Stimulated activated CD4-positive, alpha-beta T cell treated with anti-CD3 and anti-CD28 coated beads, TNF-alpha, amount 100 ng/mL, for 48 hours (primary cell): ENCODE measurements at regions not wholly inside any gene's neighbourhood (a gene's known extent, or its start where the extent isn't known, plus 50 kb on each side); places are given as distances from the start of the nearest gene placed in this dataset.
"Not testable (repeated sequence)": the region's sequence is repeated elsewhere in the genome, so short reads cannot be mapped to it uniquely, and the experiment has no call there.

Source experiments
- DNase-seq, 3 donors: peaks; one replicate each; pipeline ENCODE4 v3.0.0-alpha.2; 2020; ENCODE audit warnings: low read depth in 3 of 3

GRCh38 chr15:70375586-70375985, 277.9 kb upstream of the TLE3 start:
- DNase-seq: no peak

GRCh38 chr15:70375006-70375431, 277.3 kb upstream of the TLE3 start:
- no peak for DNase-seq

- no peak for DNase-seq
Measured at GRCh38 chr15:70374096-70374495, 276.4 kb upstream of the TLE3 start.

DNA sequence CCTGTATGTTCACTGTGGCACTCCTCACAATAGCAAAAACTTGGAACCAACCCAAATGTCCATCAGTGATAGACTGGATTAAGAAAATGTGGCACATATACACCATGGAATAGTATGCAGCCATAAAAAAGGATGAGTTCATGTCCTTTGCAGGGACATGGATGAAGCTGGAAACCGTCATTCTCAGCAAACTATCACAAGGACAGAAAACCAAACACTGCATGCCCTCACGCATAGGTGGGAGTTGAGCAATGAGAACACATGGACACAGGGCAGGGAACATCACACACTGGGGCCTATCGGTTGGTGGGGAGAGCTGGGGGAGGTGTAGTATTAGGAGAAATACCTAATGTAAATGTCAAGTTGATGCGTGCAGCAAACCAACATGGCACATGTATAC, 275.7 kb upstream of the TLE3 start:
- DNase-seq: not testable (repeated sequence)

- DNase-seq: not testable (repeated sequence)
Measured at GRCh38 chr15:70367913-70368705, 270.4 kb upstream of the TLE3 start.

DNA sequence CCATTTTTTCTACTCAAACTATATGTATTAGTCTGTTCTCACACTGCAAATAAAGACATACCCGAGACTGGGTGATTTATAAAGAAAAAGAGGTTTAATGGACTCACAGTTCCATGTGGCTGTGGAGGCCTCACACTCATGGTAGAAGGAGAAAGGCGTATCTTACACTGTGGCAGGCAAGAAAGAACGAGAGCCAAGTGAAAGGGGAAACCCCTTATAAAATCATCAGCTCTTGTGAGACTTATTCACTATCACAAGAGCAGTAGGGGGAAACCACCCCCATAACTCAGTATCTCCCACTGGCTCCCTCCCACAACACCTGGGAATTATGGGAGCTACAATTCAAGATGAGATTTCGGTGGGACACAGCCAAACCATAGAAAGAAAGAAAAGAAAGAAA, 266.3 kb upstream of the TLE3 start:
- not testable (repeated sequence) for DNase-seq

DNA sequence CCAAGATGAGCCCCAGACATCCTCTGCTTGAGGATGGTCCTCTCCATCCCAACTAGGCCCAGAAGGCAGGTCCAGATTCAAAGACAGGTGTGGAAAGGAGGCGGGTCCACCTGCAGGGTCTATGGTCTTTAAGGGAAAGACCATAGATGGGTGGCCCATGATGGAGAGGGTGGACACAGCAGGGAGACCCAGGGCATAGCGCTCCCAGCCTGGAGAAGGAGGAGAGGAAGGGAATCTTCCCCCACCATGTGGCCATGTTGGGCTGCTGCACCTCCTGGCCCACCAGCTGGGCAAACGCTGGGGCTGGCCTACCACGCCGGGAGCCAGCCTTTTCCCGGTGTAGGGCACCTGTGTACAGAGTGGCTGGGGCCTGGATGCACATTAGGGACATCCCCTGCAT, 265.2 kb upstream of the TLE3 start:
- no peak for DNase-seq

DNA sequence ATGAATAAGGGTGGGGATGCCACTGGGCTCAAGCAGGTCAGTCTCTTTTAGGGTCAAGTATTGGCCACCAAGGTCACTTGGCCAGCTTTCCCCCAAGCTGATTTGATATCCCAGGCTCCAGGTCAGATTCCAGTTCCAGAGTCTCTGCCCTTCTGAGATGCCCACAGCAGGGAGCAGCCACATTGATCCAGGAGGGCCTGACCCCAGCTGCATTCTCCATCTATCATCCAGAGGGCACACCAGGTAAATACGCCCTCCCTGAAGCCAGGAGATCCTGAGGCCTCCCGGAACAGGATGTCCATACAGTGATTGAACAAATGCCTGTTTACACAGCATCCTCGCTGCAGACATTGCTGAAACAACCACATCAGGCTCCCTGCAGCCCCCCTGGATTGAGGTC, 264.6 kb upstream of the TLE3 start:
- DNase-seq: no peak

GRCh38 chr15:70361891-70362290, 264.2 kb upstream of the TLE3 start:
- DNase-seq: no peak

- DNase-seq: no peak
Measured at GRCh38 chr15:70361106-70361505, 263.4 kb upstream of the TLE3 start.

GRCh38 chr15:70358871-70359647, 261.3 kb upstream of the TLE3 start:
- no peak for DNase-seq

DNA sequence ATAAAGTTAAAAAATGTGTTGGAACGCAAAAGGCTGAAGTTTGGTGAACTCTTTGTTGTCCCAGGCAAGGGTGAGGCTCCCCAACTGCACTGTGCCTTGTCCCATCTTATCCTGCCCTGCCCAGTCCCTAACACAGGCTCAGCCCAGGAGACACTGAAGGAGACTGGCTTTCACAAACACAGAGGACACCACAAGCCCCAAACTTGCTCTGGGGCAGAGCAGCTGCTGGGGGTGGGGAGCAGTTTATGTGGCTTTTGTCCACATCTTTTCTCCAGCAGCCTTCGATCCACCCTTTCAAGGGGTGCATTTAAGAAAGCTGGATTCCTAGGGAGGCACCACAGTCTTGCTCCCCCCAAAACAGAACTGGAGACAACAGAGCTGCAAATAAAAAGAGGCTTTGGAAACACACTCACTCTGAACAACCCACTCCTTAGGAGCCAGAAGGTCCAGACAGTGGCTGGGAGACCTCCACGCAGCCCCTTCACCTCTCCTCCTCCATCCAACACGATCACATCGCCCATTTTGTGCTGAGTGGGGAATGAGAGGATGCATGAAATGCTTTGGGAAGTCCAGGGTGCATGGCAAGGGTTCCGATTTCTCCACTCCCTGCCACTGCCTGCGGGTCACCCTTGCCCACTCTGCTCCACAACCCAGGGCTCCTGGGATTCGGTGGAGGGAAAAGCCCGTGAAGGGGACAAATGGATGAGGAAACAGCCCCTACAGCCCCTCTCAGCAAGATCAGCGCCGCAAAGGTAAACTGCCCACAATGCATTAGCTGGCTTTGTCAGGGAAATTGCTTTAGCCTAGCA, 260.5 kb upstream of the TLE3 start:
- no peak for DNase-seq

DNA sequence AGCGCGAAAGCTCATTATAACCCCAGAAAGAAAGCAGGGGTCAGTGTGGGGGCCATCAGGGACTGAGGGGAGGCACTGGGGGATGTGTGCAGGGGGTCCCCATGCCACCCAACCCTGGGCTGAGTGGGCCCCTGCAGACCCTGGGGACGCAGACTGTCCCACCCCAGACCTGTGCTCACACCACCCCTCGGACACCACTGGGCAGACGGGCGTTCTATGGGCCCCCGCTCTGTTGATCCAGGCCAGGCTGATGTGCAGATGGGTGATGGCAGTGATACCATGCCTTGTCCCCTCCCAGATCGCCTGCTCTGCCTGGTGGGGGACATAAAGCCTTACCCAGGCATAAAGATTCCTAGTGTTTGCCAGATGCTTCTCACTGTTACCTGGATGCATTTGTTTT, 259.7 kb upstream of the TLE3 start:
- DNase-seq: no peak

GRCh38 chr15:70356919-70357318, 259.2 kb upstream of the TLE3 start:
- DNase-seq: no peak

- DNase-seq: no peak
Measured at GRCh38 chr15:70356062-70356860, 258.5 kb upstream of the TLE3 start.

DNA sequence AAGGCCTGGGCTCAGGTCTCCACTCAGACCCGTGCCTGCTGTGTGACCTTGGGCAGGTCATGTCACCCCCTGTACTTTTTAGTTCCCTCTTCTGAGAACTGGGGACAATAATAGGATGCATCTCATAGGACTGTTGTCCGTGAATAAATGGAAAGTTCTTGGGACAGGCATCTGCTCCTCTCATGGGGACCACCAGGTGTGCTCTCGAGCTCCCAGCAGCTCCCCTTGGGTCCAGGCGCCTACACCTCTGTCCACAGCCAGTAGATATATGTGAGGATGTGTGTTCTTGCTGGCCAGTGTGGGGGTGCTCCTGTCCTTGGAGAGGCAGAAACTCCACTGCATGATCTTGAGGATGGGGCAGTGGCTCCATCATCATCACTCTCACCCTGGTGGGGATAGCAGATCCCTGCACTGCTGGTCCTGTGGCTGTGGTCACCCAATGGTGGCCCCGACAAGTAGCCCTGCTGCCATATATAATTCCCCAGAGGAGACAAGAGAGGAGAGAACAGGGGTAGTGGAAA, 257.6 kb upstream of the TLE3 start:
- DNase-seq: no peak

- DNase-seq: no peak
Measured at GRCh38 chr15:70354346-70354905, 256.7 kb upstream of the TLE3 start.

GRCh38 chr15:70353606-70354345, 256.1 kb upstream of the TLE3 start:
- DNase-seq: no peak

GRCh38 chr15:70351941-70352774, 254.4 kb upstream of the TLE3 start:
- DNase-seq: no peak
